HUES64 (cell line): ENCODE measurements at regions not wholly inside any gene's neighbourhood (a gene's known extent, or its start where the extent isn't known, plus 50 kb on each side); places are given as distances from the start of the nearest gene placed in this dataset.

ENCODE experiments used
- H3K27ac ChIP-seq: 2 replicates; pipeline ENCODE4 v1.7.0; 2013; ENCODE audit warnings: low read depth, low read length, inconsistent platforms
- H3K27me3 ChIP-seq: 2 replicates; pipeline ENCODE4 v1.6.1; 2013; ENCODE audit warnings: mild to moderate bottlenecking, low read length; ENCODE audit not compliant: insufficient read depth
- H3K36me3 ChIP-seq: 2 replicates; pipeline ENCODE4 v1.6.1; 2013; ENCODE audit warnings: mild to moderate bottlenecking, low read length; ENCODE audit not compliant: insufficient read depth
- H3K4me1 ChIP-seq: 2 replicates; pipeline ENCODE4 v1.6.1; 2013; ENCODE audit warnings: mild to moderate bottlenecking, low read length, moderate library complexity; ENCODE audit not compliant: insufficient read depth
- H3K4me3 ChIP-seq: 2 replicates; pipeline ENCODE4 v1.5.1; 2013; ENCODE audit warnings: mild to moderate bottlenecking, low read length, moderate library complexity
- H3K9ac ChIP-seq: 2 replicates; pipeline ENCODE4 v1.6.1; 2013; ENCODE audit warnings: mild to moderate bottlenecking, low read depth, low read length
- H3K9me3 ChIP-seq: 2 replicates; pipeline ENCODE4 v1.6.1; 2013; ENCODE audit warnings: low read depth, low read length; ENCODE audit not compliant: insufficient read depth
- WGBS: fragments of 150-250, 120-280 bp; methylation state at CpG from one replicate; pipeline ENCODE4 v1.1.7; 2013; ENCODE audit warnings: missing lambda C conversion rate; 5-methylcytosine and 5-hydroxymethylcytosine counted together

DNA sequence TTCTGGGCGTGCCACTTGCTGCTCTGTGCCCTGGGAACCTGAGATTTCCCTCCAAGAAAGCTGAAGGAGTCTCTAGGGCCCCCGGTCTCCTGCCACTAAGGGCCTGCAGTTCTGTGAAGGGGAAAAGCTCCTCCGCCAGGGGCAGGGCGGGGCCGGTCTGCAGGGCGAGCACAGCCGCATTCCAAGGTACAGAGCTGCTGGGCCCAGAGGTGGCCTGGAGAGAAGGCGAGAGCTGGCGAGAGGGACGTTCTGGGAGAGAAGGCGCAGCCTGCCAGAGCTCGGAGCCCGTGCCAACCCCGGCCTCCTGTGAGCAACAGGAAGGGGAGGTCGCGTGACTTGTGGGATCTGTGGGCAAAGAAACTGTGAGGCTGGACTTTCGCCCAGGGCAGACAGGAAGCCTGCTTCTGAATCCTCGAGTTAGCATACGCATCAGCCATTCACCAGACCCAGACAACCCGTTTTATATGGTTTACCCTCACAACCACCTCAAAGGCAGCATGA lies 500.4 kb downstream of the SHQ1 start:
- H3K4me3 ChIP-seq = no peak overlapping the region
- WGBS = 63% methylated on average over 20 of the region's 20 CpGs
- H3K4me1 ChIP-seq = peaks cover 3% of the 10 kb centered on the region; the same call in 1 of the 2 replicates

GRCh38 chr3:72346526-72346926 lies 501.7 kb downstream of the SHQ1 start:
- 82% methylated on average over 8 of the region's 8 CpGs for WGBS
- H3K4me1 ChIP-seq = peaks cover 3% of the 10 kb centered on the region; the same call in 1 of the 2 replicates
- H3K36me3 ChIP-seq = no peaks in the 10 kb centered on the region
- H3K9ac ChIP-seq = no peak overlapping the region
- H3K27ac ChIP-seq = no peak overlapping the region
- no peak overlapping the region for H3K4me3 ChIP-seq
- no peaks in the 10 kb centered on the region for H3K27me3 ChIP-seq
- H3K9me3 ChIP-seq = no peaks in the 10 kb centered on the region

More for the DNA sequence above, 500.4 kb downstream of the SHQ1 start:
- no peak overlapping the region for H3K27ac ChIP-seq
- no peaks in the 10 kb centered on the region for H3K27me3 ChIP-seq
- no peaks in the 10 kb centered on the region for H3K36me3 ChIP-seq
- H3K9ac ChIP-seq = no peak overlapping the region
- H3K9me3 ChIP-seq = no peaks in the 10 kb centered on the region

- H3K9me3 ChIP-seq = no peaks in the 10 kb centered on the region
- H3K27me3 ChIP-seq = no peaks in the 10 kb centered on the region
- H3K36me3 ChIP-seq = no peaks in the 10 kb centered on the region
- H3K4me1 ChIP-seq = peaks cover 3% of the 10 kb centered on the region; the same call in 1 of the 2 replicates
- H3K27ac ChIP-seq = no peak overlapping the region
- WGBS = 73% methylated on average over 7 of the region's 7 CpGs
- no peak overlapping the region for H3K4me3 ChIP-seq
- H3K9ac ChIP-seq = no peak overlapping the region
Measured at GRCh38 chr3:72345980-72346379, 502.3 kb downstream of the SHQ1 start.

DNA sequence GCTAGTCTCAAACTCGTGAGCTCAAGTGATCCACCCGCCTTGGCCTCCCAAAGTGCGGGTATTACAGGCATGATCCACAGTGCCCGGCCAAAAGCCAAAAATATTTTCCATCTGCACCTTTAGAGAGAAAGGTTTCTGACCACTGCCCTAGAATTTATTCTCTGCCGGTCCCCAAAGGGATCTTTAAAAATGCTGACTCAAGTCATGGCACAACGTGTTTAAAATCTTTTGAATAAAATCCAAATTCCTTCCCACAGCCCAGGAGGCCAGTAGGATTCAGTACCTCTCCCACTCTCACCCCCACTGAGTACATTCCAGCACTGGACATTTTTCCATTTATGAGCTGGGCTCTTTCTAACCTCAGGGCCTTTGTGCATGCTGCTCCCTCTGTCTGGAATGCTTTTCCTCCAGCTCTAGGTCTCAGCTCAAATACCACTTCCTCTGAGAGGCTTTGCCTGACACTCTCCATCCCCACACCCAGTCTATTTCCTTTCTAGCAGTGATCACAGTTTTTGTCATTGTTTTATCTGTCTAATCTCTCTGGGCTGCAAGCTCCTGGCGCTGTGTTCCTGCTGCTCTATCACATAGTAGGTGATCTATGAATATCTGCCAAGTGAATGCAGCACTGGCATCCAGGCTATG lies 502.9 kb downstream of the SHQ1 start:
- no peak overlapping the region for H3K9ac ChIP-seq
- H3K27ac ChIP-seq = no peak overlapping the region
- H3K36me3 ChIP-seq = no peaks in the 10 kb centered on the region
- no peaks in the 10 kb centered on the region for H3K27me3 ChIP-seq
- no peak overlapping the region for H3K4me3 ChIP-seq
- H3K4me1 ChIP-seq = peaks cover 3% of the 10 kb centered on the region; the same call in 1 of the 2 replicates
- WGBS = 92% methylated on average over 7 of the region's 7 CpGs
- H3K9me3 ChIP-seq = no peaks in the 10 kb centered on the region

DNA sequence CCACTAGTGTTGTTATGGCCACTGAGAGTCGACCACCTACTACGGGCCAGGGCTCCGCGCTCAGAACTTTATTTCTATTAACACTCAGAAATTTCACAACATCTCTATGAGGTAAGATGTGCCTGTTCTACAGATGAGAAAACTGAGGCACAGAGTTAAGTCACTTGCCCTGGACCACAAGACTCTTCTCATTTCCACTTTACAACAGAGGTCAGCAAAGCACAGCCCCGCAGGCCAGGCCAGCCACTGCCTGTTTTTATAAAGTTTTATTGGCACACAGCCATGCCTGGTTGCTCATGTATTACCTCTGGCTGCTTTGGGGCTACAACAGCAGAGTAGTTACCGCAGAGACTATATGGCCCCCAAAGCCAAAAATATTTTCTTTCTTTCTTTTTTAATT lies 503.6 kb downstream of the SHQ1 start:
- 80% methylated on average over 6 of the region's 6 CpGs for WGBS
- Histone ChIP-seq H3K27ac (no peak overlapping the region), H3K9me3 (no peaks in the 10 kb centered on the region), H3K27me3 (no peaks in the 10 kb centered on the region), H3K36me3 (no peaks in the 10 kb centered on the region), H3K9ac (no peak overlapping the region), H3K4me1 (peaks cover 3% of the 10 kb centered on the region; the same call in 1 of the 2 replicates), H3K4me3 (no peak overlapping the region)

- Histone ChIP-seq H3K36me3 (no peaks in the 10 kb centered on the region), H3K9ac (no peak overlapping the region)
Measured at GRCh38 chr3:72344236-72344635, 504.0 kb downstream of the SHQ1 start.

DNA sequence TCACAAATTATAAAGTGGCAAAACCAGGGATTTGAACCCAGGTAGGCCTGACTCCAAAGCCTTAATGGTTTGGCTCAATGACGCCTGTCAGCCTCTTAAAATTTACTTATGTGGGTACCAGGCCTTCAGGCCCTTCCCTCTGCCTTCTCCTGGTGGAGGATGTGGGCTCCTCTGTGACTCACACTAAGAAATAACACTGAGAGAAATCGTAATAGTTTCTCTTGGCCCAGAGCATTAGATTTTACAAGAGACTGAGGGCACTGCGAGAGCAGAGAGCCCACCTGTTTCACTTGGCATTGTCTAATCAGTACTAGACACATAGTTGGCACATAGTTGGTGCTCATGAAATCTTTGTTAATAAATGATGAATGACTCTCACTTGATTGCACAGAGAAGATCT lies 505.2 kb downstream of the SHQ1 start:
- no peaks in the 10 kb centered on the region; the same call in 1 of the 2 replicates for H3K9me3 ChIP-seq
- no peaks in the 10 kb centered on the region for H3K27me3 ChIP-seq
- H3K27ac ChIP-seq = no peak overlapping the region
- H3K4me3 ChIP-seq = no peak overlapping the region
- H3K4me1 ChIP-seq = peaks cover 3% of the 10 kb centered on the region; the same call in 1 of the 2 replicates
- H3K9ac ChIP-seq = no peak overlapping the region
- H3K36me3 ChIP-seq = no peaks in the 10 kb centered on the region
- 62% methylated on average over 3 of the region's 3 CpGs for WGBS

More at GRCh38 chr3:72344236-72344635, 504.0 kb downstream of the SHQ1 start:
- H3K27ac ChIP-seq = no peak overlapping the region
- no peaks in the 10 kb centered on the region for H3K9me3 ChIP-seq
- H3K27me3 ChIP-seq = no peaks in the 10 kb centered on the region
- H3K4me1 ChIP-seq = peaks cover 3% of the 10 kb centered on the region; the same call in 1 of the 2 replicates
- H3K4me3 ChIP-seq = no peak overlapping the region
- 100% methylated on average over 1 of the region's 1 CpG for WGBS

DNA sequence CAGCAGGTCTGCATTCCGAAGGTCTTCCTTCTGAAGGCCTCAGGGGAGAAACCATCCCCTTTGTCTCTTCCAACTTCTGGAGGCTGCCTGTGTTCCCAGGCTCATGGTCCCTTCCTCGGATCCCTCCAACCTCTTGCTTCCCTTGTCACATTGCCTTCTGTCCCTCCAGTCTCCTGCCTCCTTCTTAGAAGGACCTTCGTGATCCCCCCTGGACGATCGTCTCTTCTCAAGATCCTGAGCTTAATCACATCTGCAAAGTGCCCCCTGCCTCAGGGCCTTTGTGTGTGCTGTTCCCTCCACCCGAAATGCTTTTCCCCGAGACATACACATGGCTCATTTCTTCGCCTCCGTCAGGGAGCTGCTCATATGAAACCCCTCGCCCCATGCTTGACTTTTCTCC lies 505.8 kb downstream of the SHQ1 start:
- no peak overlapping the region for H3K9ac ChIP-seq
- 92% methylated on average over 9 of the region's 10 CpGs for WGBS

DNA sequence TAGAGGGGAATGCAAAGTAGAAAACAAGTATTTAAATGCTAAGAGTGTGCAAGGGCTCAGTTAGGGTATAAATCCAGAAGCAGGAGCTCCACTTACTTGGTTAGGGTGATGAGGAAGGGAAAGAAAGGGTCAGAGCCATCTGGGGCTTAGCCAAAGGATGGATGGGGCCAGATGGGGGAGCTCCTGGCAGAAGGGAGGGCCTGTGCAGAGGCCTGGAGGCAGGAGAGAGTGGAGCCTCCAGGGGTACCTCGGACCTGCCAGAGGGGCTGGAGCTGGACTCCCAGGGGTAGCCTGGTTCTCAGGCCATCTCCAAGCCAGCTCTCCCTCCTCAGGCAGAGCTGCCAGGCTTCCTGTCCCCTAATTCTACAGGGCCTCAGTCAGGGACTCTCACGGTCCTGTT lies 506.3 kb downstream of the SHQ1 start:
- no peak overlapping the region for H3K4me3 ChIP-seq
- no peaks in the 10 kb centered on the region for H3K36me3 ChIP-seq
- H3K9ac ChIP-seq = no peak overlapping the region
- WGBS = 67% methylated on average over 2 of the region's 2 CpGs
- H3K9me3 ChIP-seq = no peaks in the 10 kb centered on the region; the same call in 1 of the 2 replicates
- H3K4me1 ChIP-seq = peaks cover 2% of the 10 kb centered on the region; the same call in 1 of the 2 replicates
- H3K27ac ChIP-seq = no peak overlapping the region
- H3K27me3 ChIP-seq = no peaks in the 10 kb centered on the region

More for the DNA sequence above, 505.8 kb downstream of the SHQ1 start:
- Histone ChIP-seq H3K4me1 (no peaks in the 10 kb centered on the region), H3K4me3 (no peak overlapping the region), H3K36me3 (no peaks in the 10 kb centered on the region), H3K9me3 (no peaks in the 10 kb centered on the region; the same call in 1 of the 2 replicates), H3K27me3 (no peaks in the 10 kb centered on the region), H3K27ac (no peak overlapping the region)

DNA sequence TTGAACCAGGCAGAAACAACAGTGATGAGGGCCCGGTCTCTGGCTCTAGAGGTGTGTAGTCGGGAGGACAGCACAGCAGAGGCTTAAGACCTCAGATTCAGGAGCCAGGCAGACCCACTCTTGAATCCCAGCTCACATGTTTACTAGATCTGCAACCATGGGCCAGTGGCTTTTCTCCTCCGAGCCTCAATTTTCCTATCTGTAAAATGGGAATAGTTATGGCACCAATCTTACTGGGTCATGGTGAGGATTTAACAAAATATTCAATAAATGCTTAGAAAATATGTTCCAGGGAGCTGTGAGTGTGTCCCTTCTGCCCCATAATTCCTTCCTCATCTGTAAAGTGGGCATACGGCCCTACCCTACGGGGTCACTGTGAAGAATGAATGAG lies 506.9 kb downstream of the SHQ1 start:
- Histone ChIP-seq H3K36me3 (no peaks in the 10 kb centered on the region), H3K9ac (no peak overlapping the region), H3K27ac (no peak overlapping the region), H3K4me1 (peaks cover 2% of the 10 kb centered on the region; the same call in 1 of the 2 replicates), H3K4me3 (no peak overlapping the region), H3K27me3 (no peaks in the 10 kb centered on the region), H3K9me3 (no peaks in the 10 kb centered on the region; the same call in 1 of the 2 replicates)
- WGBS = 98% methylated on average over 5 of the region's 5 CpGs

DNA sequence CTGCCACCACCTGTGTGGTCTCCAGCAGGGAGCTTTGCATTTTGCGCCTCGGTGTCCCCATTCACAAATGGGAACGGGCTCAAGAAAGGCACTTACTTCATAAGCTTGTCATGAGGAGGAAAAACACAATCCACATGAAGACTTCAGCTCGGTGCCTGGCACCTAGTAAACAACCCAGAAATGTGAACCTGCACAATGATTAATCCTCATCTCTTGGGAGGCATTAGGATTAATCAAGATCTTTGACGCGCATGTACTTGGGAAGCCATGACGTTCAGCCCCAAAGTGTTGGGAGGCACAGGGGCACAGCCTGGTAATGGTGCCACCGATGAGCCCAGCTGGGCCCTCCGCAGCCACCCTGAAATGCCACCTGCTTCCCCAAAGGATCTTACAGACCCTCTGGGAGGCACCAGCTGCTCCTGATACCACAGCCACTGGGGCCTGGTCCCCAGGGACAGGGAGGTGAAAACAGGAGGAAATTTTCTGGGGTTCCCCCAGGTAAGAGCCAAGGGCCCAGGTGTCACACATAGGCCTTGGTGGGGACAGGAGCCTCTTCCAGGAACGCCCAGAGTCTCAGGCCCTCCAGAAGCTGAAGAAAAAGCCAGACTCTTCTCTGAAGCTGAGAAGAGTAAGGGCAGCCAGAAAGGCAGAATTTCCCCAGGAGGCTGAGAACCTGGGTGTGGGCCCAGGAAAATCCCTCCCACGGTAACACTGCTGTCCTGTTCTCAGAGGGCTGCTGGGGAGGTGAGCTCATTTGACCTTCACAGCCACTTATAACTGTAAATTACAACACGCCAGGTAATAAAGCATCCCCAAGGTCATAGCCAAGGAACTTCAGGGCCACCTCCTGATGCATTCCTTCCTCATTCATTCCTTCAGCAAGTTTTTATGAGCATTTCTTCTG lies 507.5 kb downstream of the SHQ1 start:
- 90% methylated on average over 12 of the region's 12 CpGs for WGBS
- no peak overlapping the region for H3K27ac ChIP-seq
- H3K4me1 ChIP-seq = peaks cover 2% of the 10 kb centered on the region; the same call in 1 of the 2 replicates
- no peaks in the 10 kb centered on the region; the same call in 1 of the 2 replicates for H3K9me3 ChIP-seq
- no peak overlapping the region for H3K4me3 ChIP-seq
- no peak overlapping the region for H3K9ac ChIP-seq
- no peaks in the 10 kb centered on the region for H3K36me3 ChIP-seq
- no peaks in the 10 kb centered on the region; the same call in 1 of the 2 replicates for H3K27me3 ChIP-seq
